Trophoblast cell (in vitro differentiated cells and primary cell): ENCODE measurements at regions not wholly inside any gene's neighbourhood (a gene's known extent, or its start where the extent isn't known, plus 50 kb on each side); places are given as distances from the start of the nearest gene placed in this dataset.

ENCODE experiments used
- DNase-seq, 2 donors: peaks; one replicate each; pipeline ENCODE4 v3.0.0-alpha.2; 2016
- H2AFZ ChIP-seq: 2 replicates; pipeline ENCODE4 v1.6.1; 2013; ENCODE audit warnings: low read length, moderate library complexity, mild to moderate bottlenecking; ENCODE audit not compliant: insufficient read depth, poor library complexity
- H2AK5ac ChIP-seq: 2 replicates; pipeline ENCODE4 v1.6.1; 2013; ENCODE audit warnings: mild to moderate bottlenecking, low read length
- H2BK120ac ChIP-seq: 2 replicates; pipeline ENCODE4 v1.6.1; 2013; ENCODE audit warnings: low read length, mild to moderate bottlenecking, moderate library complexity; ENCODE audit not compliant: insufficient read depth, poor library complexity
- H2BK12ac ChIP-seq: 2 replicates; pipeline ENCODE4 v1.6.1; 2013; ENCODE audit warnings: mild to moderate bottlenecking, low read length, moderate library complexity
- H2BK5ac ChIP-seq: 2 replicates; pipeline ENCODE4 v1.6.1; 2013; ENCODE audit warnings: low read length, low read depth, moderate library complexity, mild to moderate bottlenecking; ENCODE audit not compliant: poor library complexity
- H3K14ac ChIP-seq: 2 replicates; pipeline ENCODE4 v1.6.1; 2013; ENCODE audit warnings: mild to moderate bottlenecking, low read length
- H3K18ac ChIP-seq: 2 replicates; pipeline ENCODE4 v1.6.1; 2013; ENCODE audit warnings: mild to moderate bottlenecking, low read length
- H3K23ac ChIP-seq: 2 replicates; pipeline ENCODE4 v1.6.1; 2013; ENCODE audit warnings: low read length
- H3K27ac ChIP-seq: 2 replicates; pipeline ENCODE4 v1.5.1; 2013; ENCODE audit warnings: low read depth, mild to moderate bottlenecking, inconsistent platforms, low read length, moderate library complexity
- H3K27me3 ChIP-seq: 2 replicates; pipeline ENCODE4 v1.6.1; 2013; ENCODE audit warnings: inconsistent platforms, mild to moderate bottlenecking, low read length, moderate library complexity; ENCODE audit not compliant: insufficient read depth
- H3K36me3 ChIP-seq, 2 experiments: 1 replicate in 1 of 2; 2 replicates in 1 of 2; pipeline ENCODE4 v1.6.1; 2013; ENCODE audit warnings: low read length in 2 of 2, mild to moderate bottlenecking in 2 of 2, moderate library complexity in 1 of 2; ENCODE audit not compliant: insufficient read depth in 2 of 2, control insufficient read depth in 1 of 2
- H3K4ac ChIP-seq: 2 replicates; pipeline ENCODE4 v1.6.1; 2013; ENCODE audit warnings: low read depth, mild to moderate bottlenecking, low read length, moderate library complexity
- H3K4me1 ChIP-seq, 2 experiments: 1 replicate in 1 of 2; 2 replicates in 1 of 2; pipeline ENCODE4 v1.6.1; 2013; ENCODE audit warnings: low read length in 2 of 2, mild to moderate bottlenecking in 2 of 2, moderate library complexity in 1 of 2; ENCODE audit not compliant: insufficient read depth in 2 of 2, control insufficient read depth in 1 of 2
- H3K4me2 ChIP-seq: 2 replicates; pipeline ENCODE4 v1.6.1; 2013; ENCODE audit warnings: inconsistent platforms, mild to moderate bottlenecking, low read length, moderate library complexity
- H3K4me3 ChIP-seq: 2 replicates; pipeline ENCODE4 v1.5.1; 2013; ENCODE audit warnings: mild to moderate bottlenecking, low read depth, low read length, inconsistent platforms
- H3K79me1 ChIP-seq: one replicate; pipeline ENCODE4 v1.6.1; 2013; ENCODE audit warnings: low read length
- H3K79me2 ChIP-seq: 2 replicates; pipeline ENCODE4 v1.6.1; 2013; ENCODE audit warnings: low read length, mild to moderate bottlenecking; ENCODE audit not compliant: control insufficient read depth, insufficient read depth, poor library complexity
- H3K9ac ChIP-seq: 2 replicates; pipeline ENCODE4 v1.6.1; 2013; ENCODE audit warnings: mild to moderate bottlenecking, low read length
- H3K9me3 ChIP-seq: 2 replicates; pipeline ENCODE4 v1.6.1; 2013; ENCODE audit warnings: low read depth, mild to moderate bottlenecking, control low read depth, inconsistent platforms, low read length; ENCODE audit not compliant: insufficient read depth
- H4K12ac ChIP-seq: 2 replicates; pipeline ENCODE4 v1.6.1; 2013; ENCODE audit warnings: low read depth, mild to moderate bottlenecking, low read length, moderate library complexity
- H4K8ac ChIP-seq: 2 replicates; pipeline ENCODE4 v1.6.1; 2013; ENCODE audit warnings: low read depth, mild to moderate bottlenecking, low read length, moderate library complexity
- H4K91ac ChIP-seq: one replicate; pipeline ENCODE4 v1.6.1; 2013; ENCODE audit warnings: low read depth, mild to moderate bottlenecking, low read length, moderate library complexity
- WGBS: extraction: QIAGEN DNeasy Blood & Tissue Kit; methylation state at CpG from one replicate; pipeline ENCODE4 v1.1.7; 2013; ENCODE audit warnings: missing lambda C conversion rate; ENCODE audit not compliant: insufficient read length, insufficient coverage; ENCODE audit errors: extremely low coverage; 5-methylcytosine and 5-hydroxymethylcytosine counted together

GRCh38 chr1:243903895-243904294 lies 53.9 kb upstream of the AKT3 start:
- Histone ChIP-seq H3K23ac (no peak overlapping the region), H4K12ac (no peak overlapping the region), H3K79me1 (no peaks in the 10 kb centered on the region), H3K27ac (no peak overlapping the region), H4K8ac (no peak overlapping the region), H2BK12ac (no peak overlapping the region), H3K4me1 (no peaks in the 10 kb centered on the region), H2AK5ac (no peak overlapping the region), H3K9me3 (peaks cover 2% of the 10 kb centered on the region), H3K4me3 (no peak overlapping the region), H3K4me2 (no peak overlapping the region), H3K4ac (no peak overlapping the region), H3K27me3 (no peaks in the 10 kb centered on the region), H3K79me2 (no peaks in the 10 kb centered on the region), H4K91ac (no peak overlapping the region), H2BK120ac (no peak overlapping the region), H2AFZ (no peak overlapping the region), H3K36me3 (no peaks in the 10 kb centered on the region), H3K18ac (no peak overlapping the region), H2BK5ac (no peak overlapping the region), H3K14ac (no peak overlapping the region), H3K9ac (no peak overlapping the region)
- no CpG with 5 or more reads among the region's 4 CpGs for WGBS
- peak in 1 of 2 donors; percentile 43 for DNase-seq

GRCh38 chr1:243903041-243903440 lies 53.0 kb upstream of the AKT3 start:
- WGBS, result no CpG with 5 or more reads among the region's 4 CpGs
- no peak overlapping the region for H3K27ac ChIP-seq
- H3K4me3 ChIP-seq, result no peak overlapping the region
- no peak overlapping the region for H3K4me2 ChIP-seq
- H3K9me3 ChIP-seq, result peaks cover 2% of the 10 kb centered on the region
- no peak for DNase-seq
- no peaks in the 10 kb centered on the region for H3K4me1 ChIP-seq
- H3K18ac ChIP-seq, result no peak overlapping the region
- peak overlapping the region; percentile 74 for H3K23ac ChIP-seq
- no peak overlapping the region for H2AFZ ChIP-seq
- H3K79me2 ChIP-seq, result no peaks in the 10 kb centered on the region
- no peak overlapping the region for H4K8ac ChIP-seq
- no peak overlapping the region for H2BK120ac ChIP-seq
- no peaks in the 10 kb centered on the region for H3K27me3 ChIP-seq
- H3K36me3 ChIP-seq, result no peaks in the 10 kb centered on the region
- H2BK12ac ChIP-seq, result no peak overlapping the region
- H2AK5ac ChIP-seq, result no peak overlapping the region
- H3K14ac ChIP-seq, result no peak overlapping the region
- no peaks in the 10 kb centered on the region for H3K79me1 ChIP-seq
- no peak overlapping the region for H4K12ac ChIP-seq
- no peak overlapping the region for H4K91ac ChIP-seq
- H3K9ac ChIP-seq, result no peak overlapping the region
- H2BK5ac ChIP-seq, result no peak overlapping the region
- H3K4ac ChIP-seq, result no peak overlapping the region

DNA sequence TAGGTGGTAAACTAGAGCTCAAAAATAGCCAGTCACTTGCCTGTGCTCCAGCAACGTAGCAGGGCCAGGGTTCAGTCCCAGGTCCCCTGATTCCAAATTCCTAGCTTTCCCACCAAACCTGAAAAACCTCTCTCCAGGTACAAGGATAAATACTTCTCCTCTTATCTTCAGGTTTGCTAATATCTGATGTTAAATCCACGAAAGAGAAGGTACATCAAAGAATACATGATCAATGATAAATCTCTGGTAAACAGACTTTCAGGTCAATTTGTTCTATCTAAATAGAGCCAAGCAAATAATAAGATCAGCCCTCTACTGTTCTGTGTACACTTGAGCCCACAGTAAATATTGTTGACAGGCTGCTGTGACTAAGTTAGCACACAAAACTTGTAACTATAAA lies 52.1 kb upstream of the AKT3 start:
- no peak overlapping the region for H4K12ac ChIP-seq
- H3K9ac ChIP-seq, result no peak overlapping the region
- H3K14ac ChIP-seq, result no peak overlapping the region
- H3K4me2 ChIP-seq, result no peak overlapping the region
- H3K4me3 ChIP-seq, result no peak overlapping the region
- H3K79me1 ChIP-seq, result no peaks in the 10 kb centered on the region
- no peak overlapping the region for H3K18ac ChIP-seq
- H4K91ac ChIP-seq, result no peak overlapping the region
- no peaks in the 10 kb centered on the region for H3K79me2 ChIP-seq
- no peaks in the 10 kb centered on the region for H3K27me3 ChIP-seq
- H3K23ac ChIP-seq, result no peak overlapping the region
- no peak overlapping the region for H2BK120ac ChIP-seq
- H4K8ac ChIP-seq, result no peak overlapping the region
- no peak overlapping the region for H3K27ac ChIP-seq
- H2AFZ ChIP-seq, result no peak overlapping the region
- H2BK5ac ChIP-seq, result no peak overlapping the region
- no peaks in the 10 kb centered on the region for H3K4me1 ChIP-seq
- H3K4ac ChIP-seq, result no peak overlapping the region
- H2AK5ac ChIP-seq, result no peak overlapping the region
- no peaks in the 10 kb centered on the region for H3K36me3 ChIP-seq
- no peak overlapping the region for H2BK12ac ChIP-seq
- peak in 1 of 2 donors; percentile 80 for DNase-seq
- H3K9me3 ChIP-seq, result peaks cover 2% of the 10 kb centered on the region
- no CpG with 5 or more reads among the region's 2 CpGs for WGBS
